H1 (cell line): ENCODE measurements at regions not wholly inside any gene's neighbourhood (a gene's known extent, or its start where the extent isn't known, plus 50 kb on each side); places are given as distances from the start of the nearest gene placed in this dataset.

Experiments used
- CTCF ChIA-PET: fragments of 300-600 bp; sonication (Branson Sonifier 250); formaldehyde crosslinking; loops from one replicate; lab custom pipeline; 2021; ENCODE audit not compliant: partially characterized antibody; lab: Charles Lee
- POLR2A ChIA-PET: fragments of 300-600 bp; sonication (Branson Sonifier 250); formaldehyde crosslinking; loops from one replicate; lab custom pipeline; 2021; ENCODE audit warnings: inconsistent platforms; ENCODE audit not compliant: partially characterized antibody; lab: Charles Lee
- DNase-seq, 2 experiments: peaks; one replicate each; pipeline versions ENCODE4 v3.0.0 to v3.0.0-alpha.2; 2010 to 2022; ENCODE audit warnings: low spot score in 2 of 2, low read depth in 1 of 2, mixed read lengths in 1 of 2
- FAIRE-seq: peaks from 2 replicates; lab custom pipeline; 2011; peaks lifted over from hg19 to GRCh38; lab: Jason Lieb, UNC
- H2AFZ ChIP-seq: 2 replicates; pipeline ENCODE4 v1.8.1; 2012; ENCODE audit warnings: low read length, inconsistent platforms
- H2AK5ac ChIP-seq: 2 replicates; pipeline ENCODE4 v1.6.1; 2013; ENCODE audit warnings: low read depth, low read length
- H2BK120ac ChIP-seq: replicated peaks from 2 replicates; pipeline ENCODE3; 2013; ENCODE audit warnings: low read depth, low read length, inconsistent platforms
- H2BK12ac ChIP-seq: 2 replicates; pipeline ENCODE4 v1.6.1; 2013; ENCODE audit warnings: low read depth, low read length
- H2BK15ac ChIP-seq: 2 replicates; pipeline ENCODE4 v1.6.1; 2013; ENCODE audit warnings: low read length
- H2BK20ac ChIP-seq: 2 replicates; pipeline ENCODE4 v1.6.1; 2013; ENCODE audit warnings: low read length
- H2BK5ac ChIP-seq: 2 replicates; pipeline ENCODE4 v1.6.1; 2013; ENCODE audit warnings: low read depth, low read length
- H3K14ac ChIP-seq: 2 replicates; pipeline ENCODE4 v1.6.1; 2013; ENCODE audit warnings: inconsistent platforms; ENCODE audit not compliant: insufficient read length
- H3K18ac ChIP-seq: 2 replicates; pipeline ENCODE4 v1.6.1; 2013; ENCODE audit warnings: low read length; ENCODE audit errors: extremely low read depth
- H3K23ac ChIP-seq: 2 replicates; pipeline ENCODE4 v1.6.1; 2013; ENCODE audit warnings: inconsistent platforms; ENCODE audit not compliant: insufficient read length
- H3K23me2 ChIP-seq: 2 replicates; pipeline ENCODE4 v1.6.1; 2013; ENCODE audit warnings: low read depth, low read length
- H3K27ac ChIP-seq: 2 replicates; pipeline ENCODE4 v1.6.1; 2011; ENCODE audit warnings: low read depth, low read length, inconsistent platforms
- H3K27me3 ChIP-seq, 4 experiments: replicated peaks in 1 of 4; 1 replicate in 1 of 4; 2 replicates in 3 of 4; pipeline versions ENCODE4 v1.6.1 to v1.8.1; 2011 to 2013; ENCODE audit warnings: low read length in 3 of 4, mild to moderate bottlenecking in 3 of 4, inconsistent platforms in 2 of 4, mixed read lengths in 2 of 4, moderate library complexity in 1 of 4; ENCODE audit not compliant: control insufficient read depth in 3 of 4, insufficient read depth in 3 of 4; ENCODE audit errors: extremely low read depth in 1 of 4
- H3K36me3 ChIP-seq, 4 experiments: 2 replicates each; pipeline versions ENCODE4 v1.6.1 to v1.8.1; 2011 to 2013; ENCODE audit warnings: mild to moderate bottlenecking in 4 of 4, low read length in 3 of 4, moderate library complexity in 2 of 4, control low read depth in 1 of 4, inconsistent platforms in 1 of 4; ENCODE audit not compliant: insufficient read depth in 4 of 4, control insufficient read depth in 2 of 4
- H3K4ac ChIP-seq: replicated peaks from 2 replicates; pipeline ENCODE3; 2013; ENCODE audit warnings: low read length, low read depth, mixed read lengths, inconsistent platforms; ENCODE audit not compliant: insufficient read length
- H3K4me1 ChIP-seq, 4 experiments: replicated peaks in 1 of 4; 1 replicate in 1 of 4; 2 replicates in 3 of 4; pipeline versions ENCODE4 v1.6.1 to v1.8.1; 2011 to 2013; ENCODE audit warnings: low read length in 3 of 4, inconsistent platforms in 2 of 4, mixed read lengths in 1 of 4; ENCODE audit not compliant: insufficient read depth in 4 of 4, control insufficient read depth in 3 of 4
- H3K4me2 ChIP-seq, 2 experiments: 2 replicates each; pipeline versions ENCODE4 v1.6.1 to v1.8.1; 2011 to 2013; ENCODE audit warnings: low read depth in 2 of 2, low read length in 2 of 2, control low read depth in 1 of 2, inconsistent platforms in 1 of 2, mild to moderate bottlenecking in 1 of 2; ENCODE audit not compliant: insufficient read depth in 1 of 2
- H3K4me3 ChIP-seq, 4 experiments: fragments of 200-600, 300-600 bp in 1 of 4; sonication (generic), shearing (Covaris generic), sonication (Bioruptor Twin) in 1 of 4; 2 replicates each; pipeline versions ENCODE4 v1.5.1 to v1.8.1; 2011 to 2016; ENCODE audit warnings: low read length in 4 of 4, low read depth in 3 of 4, control low read depth in 2 of 4, inconsistent platforms in 2 of 4, mild to moderate bottlenecking in 2 of 4, mixed read lengths in 1 of 4, moderate library complexity in 1 of 4; ENCODE audit not compliant: insufficient read depth in 2 of 4; ENCODE audit errors: extremely low read depth in 1 of 4
- H3K56ac ChIP-seq: replicated peaks from 2 replicates; pipeline ENCODE3; 2013; ENCODE audit warnings: low read depth, mild to moderate bottlenecking, mixed read lengths, low read length, inconsistent platforms; ENCODE audit not compliant: insufficient read length
- H3K79me1 ChIP-seq: 2 replicates; pipeline ENCODE4 v1.6.1; 2013; ENCODE audit warnings: low read depth, low read length, control low read depth
- H3K79me2 ChIP-seq, 2 experiments: 2 replicates each; pipeline versions ENCODE4 v1.6.1 to v1.8.1; 2012 to 2013; ENCODE audit warnings: low read length in 2 of 2, mild to moderate bottlenecking in 2 of 2, inconsistent platforms in 1 of 2; ENCODE audit not compliant: insufficient read depth in 2 of 2, control insufficient read depth in 1 of 2
- H3K9ac ChIP-seq, 4 experiments: replicated peaks in 1 of 4; 1 replicate in 1 of 4; 2 replicates in 3 of 4; pipeline versions ENCODE4 v1.6.1 to v1.8.1; 2011 to 2013; ENCODE audit warnings: low read depth in 3 of 4, low read length in 3 of 4, control low read depth in 2 of 4, mild to moderate bottlenecking in 2 of 4, moderate library complexity in 2 of 4, inconsistent platforms in 1 of 4; ENCODE audit errors: extremely low read depth in 1 of 4
- H3K9me3 ChIP-seq, 2 experiments: 2 replicates each; pipeline versions ENCODE4 v1.6.1 to v1.8.1; 2012 to 2013; ENCODE audit warnings: mild to moderate bottlenecking in 2 of 2, moderate library complexity in 2 of 2, control low read depth in 1 of 2, inconsistent platforms in 1 of 2, low read depth in 1 of 2, low read length in 1 of 2, mixed read lengths in 1 of 2; ENCODE audit not compliant: insufficient read depth in 2 of 2
- H4K20me1 ChIP-seq, 2 experiments: replicated peaks in 1 of 2; 2 replicates each; pipeline versions ENCODE3 to v1.8.1; 2011 to 2013; ENCODE audit warnings: inconsistent platforms in 2 of 2, low read length in 2 of 2, mild to moderate bottlenecking in 1 of 2; ENCODE audit not compliant: insufficient read depth in 2 of 2, control insufficient read depth in 1 of 2
- H4K5ac ChIP-seq: 2 replicates; pipeline ENCODE4 v1.6.1; 2013; ENCODE audit warnings: low read length, low read depth, mixed read lengths, inconsistent platforms; ENCODE audit not compliant: insufficient read length
- H4K8ac ChIP-seq: 2 replicates; pipeline ENCODE4 v1.8.0; 2013; ENCODE audit warnings: mild to moderate bottlenecking, moderate library complexity, low read length, inconsistent platforms; ENCODE audit not compliant: insufficient read depth; ENCODE audit errors: extremely low read depth
- H4K91ac ChIP-seq: replicated peaks from 2 replicates; pipeline ENCODE3; 2013; ENCODE audit warnings: low read length, mixed read lengths, inconsistent platforms; ENCODE audit not compliant: insufficient read length
- CTCF ChIP-seq, 3 experiments: IDR thresholded peaks; 1 replicate in 2 of 3; 2 replicates in 1 of 3; pipeline versions ENCODE4 v1.5.1 to v1.6.1; 2011; ENCODE audit warnings: low read length in 3 of 3, mild to moderate bottlenecking in 3 of 3, inconsistent platforms in 2 of 3, low read depth in 1 of 3, moderate library complexity in 1 of 3; ENCODE audit not compliant: insufficient read depth in 1 of 3; ENCODE audit errors: control extremely low read depth in 1 of 3
- HDAC2 ChIP-seq, 2 experiments: fragments of 300-600 bp in 1 of 2; sonication (generic) in 1 of 2; IDR thresholded peaks; 2 replicates each; pipeline ENCODE4 v1.6.1; 2011 to 2012; ENCODE audit warnings: low read depth in 2 of 2, low read length in 2 of 2, mild to moderate bottlenecking in 2 of 2, moderate library complexity in 2 of 2, borderline replicate concordance in 1 of 2, inconsistent platforms in 1 of 2
- JUND ChIP-seq: IDR thresholded peaks from 2 replicates; pipeline ENCODE4 v1.6.1; 2011; ENCODE audit warnings: mild to moderate bottlenecking, improper control_type of control experiment, low read length
- RAD21 ChIP-seq, 2 experiments: IDR thresholded peaks in 1 of 2; conservative IDR thresholded peaks in 1 of 2; 2 replicates each; pipeline ENCODE4 v1.6.1; 2011; ENCODE audit warnings: low read depth in 2 of 2, low read length in 2 of 2, improper control_type of control experiment in 1 of 2, inconsistent platforms in 1 of 2, mild to moderate bottlenecking in 1 of 2, moderate library complexity in 1 of 2
- RBBP5 ChIP-seq: IDR thresholded peaks from 2 replicates; pipeline ENCODE4 v1.7.1; 2012; ENCODE audit warnings: low read depth, mild to moderate bottlenecking, inconsistent platforms, low read length, moderate library complexity, borderline replicate concordance
- RFX5 ChIP-seq: IDR thresholded peaks from 2 replicates; pipeline ENCODE4 v1.6.1; 2011; ENCODE audit warnings: low read depth, low read length, improper control_type of control experiment, borderline replicate concordance
- TCF12 ChIP-seq: IDR thresholded peaks from 2 replicates; pipeline ENCODE4 v1.6.1; 2011; ENCODE audit warnings: low read depth, mild to moderate bottlenecking, low read length
- WGBS, 2 experiments: shearing (Covaris generic) in 1 of 2; methylation state at CpG; one replicate each; pipeline versions ENCODE4 v1.1.6 to v1.1.7; 2013 to 2015; ENCODE audit warnings: low lambda C conversion rate in 2 of 2, mixed read lengths in 2 of 2, inconsistent platforms in 1 of 2, low coverage in 1 of 2, missing lambda C conversion rate in 1 of 2; ENCODE audit not compliant: insufficient replicate concordance in 2 of 2, insufficient coverage in 1 of 2, insufficient read length in 1 of 2; ENCODE audit errors: extremely low coverage in 1 of 2, missing lambda C conversion rate in 1 of 2; 5-methylcytosine and 5-hydroxymethylcytosine counted together

GRCh38 chr11:33996498-33997454 is 54.8 kb upstream of the CAPRIN1 start:
- no peak overlapping the region for H3K4ac ChIP-seq
- H3K4me1 ChIP-seq = peaks cover 0 to 2% (median 0%) of the 10 kb centered on the region in 4 experiments; a peak in 1 of 7 replicates
- H2AK5ac ChIP-seq = no peak overlapping the region
- CTCF ChIA-PET = interaction anchor here (0.6 to 4.2 kb wide), 56 partner anchors 9 to 870 kb away, joined by 3 to 43 read pairs (median 4); no protein-coding TSS in a partner anchor
- no peak overlapping the region for H3K23ac ChIP-seq
- H2BK15ac ChIP-seq = no peak overlapping the region
- H3K4me2 ChIP-seq = 0 out of 4 replicates have a peak overlapping the region, but pooled peaks of 1 of the 2 experiments have one; percentile 5
- no peak overlapping the region for H2BK5ac ChIP-seq
- H2BK12ac ChIP-seq = no peak overlapping the region
- H3K4me3 ChIP-seq = no peak overlapping the region
- H2BK20ac ChIP-seq = no peak overlapping the region
- H3K23me2 ChIP-seq = no peaks in the 10 kb centered on the region
- no peak overlapping the region for H3K18ac ChIP-seq
- H3K79me1 ChIP-seq = no peaks in the 10 kb centered on the region
- H3K27me3 ChIP-seq = peaks cover 0 to 8% (median 6%) of the 10 kb centered on the region in 4 experiments; a peak in 4 of 7 replicates
- FAIRE-seq = peak; percentile 90
- no peak overlapping the region for H3K27ac ChIP-seq
- H3K56ac ChIP-seq = no peak overlapping the region
- no peaks in the 10 kb centered on the region for H3K79me2 ChIP-seq
- H4K5ac ChIP-seq = no peak overlapping the region
- no peak overlapping the region for H4K91ac ChIP-seq
- no peaks in the 10 kb centered on the region for H3K9me3 ChIP-seq
- H2BK120ac ChIP-seq = no peak overlapping the region
- no peak overlapping the region for H3K14ac ChIP-seq
- 44% methylated on average over 25 of the region's 25 CpGs; no CpG with 5 or more reads in 1 of the 2 experiments for WGBS, 2 experiments
- POLR2A ChIA-PET = interaction anchor here (0.9 to 1.8 kb wide), 4 partner anchors 51 to 109 kb away, joined by 3 to 10 read pairs (median 4); partner anchors contain the start of genes CAPRIN1 and NAT10
- H2AFZ ChIP-seq = peak overlapping the region; percentile 8
- H4K8ac ChIP-seq = no peak overlapping the region; the same call in 1 of the 2 replicates
- H3K9ac ChIP-seq = no peak overlapping the region
- no peaks in the 10 kb centered on the region for H3K36me3 ChIP-seq
- peak; percentile 19 to 86 for DNase-seq
- no peaks in the 10 kb centered on the region for H4K20me1 ChIP-seq
- TF ChIP-seq RFX5 (no peak), TCF12 (no peak), RAD21 (IDR thresholded peaks at IDR 0.05 in 1 of 2, conservative IDR thresholded peaks at IDR 0.05 in 1 of 2; ENCODE audit: low read depth in 2 of 2, low read length in 2 of 2) (peak; percentile 75 to 80), HDAC2 (IDR thresholded peaks at IDR 0.05; ENCODE audit: borderline replicate concordance in 1 of 2, low read depth in 2 of 2, low read length in 2 of 2) (no peak), JUND (no peak; the same call in 1 of the 2 replicates), RBBP5 (no peak), CTCF (IDR thresholded peaks at IDR 0.05; ENCODE audit: control extremely low read depth in 1 of 3, insufficient read depth in 1 of 3, low read depth in 1 of 3, low read length in 3 of 3) (peak; percentile 58 to 86 (median 72))
